ENCODE measurements at regions not wholly inside any gene's neighbourhood (a gene's known extent, or its start where the extent isn't known, plus 50 kb on each side); places are given as distances from the start of the nearest gene placed in this dataset.
"Not testable (repeated sequence)": the region's sequence is repeated elsewhere in the genome, so short reads cannot be mapped to it uniquely, and the experiment has no call there.

- no peak for DNase-seq (ENCODE audit: low read depth, low spot score)
Measured at GRCh38 chr6:134821928-134822864, 127.7 kb downstream of the ALDH8A1 start.

- no peak for DNase-seq (ENCODE audit: low read depth, low spot score)
Measured at GRCh38 chr6:134821397-134821796, 128.5 kb downstream of the ALDH8A1 start.

GRCh38 chr6:134819863-134820800 is 129.8 kb downstream of the ALDH8A1 start:
- DNase-seq (ENCODE audit: low read depth, low spot score), result no peak

- no peak for DNase-seq (ENCODE audit: low read depth, low spot score)
Measured at GRCh38 chr6:134819236-134819635, 130.7 kb downstream of the ALDH8A1 start.

- no peak for DNase-seq (ENCODE audit: low read depth, low spot score)
Measured at GRCh38 chr6:134817448-134817847, 132.5 kb downstream of the ALDH8A1 start.

GRCh38 chr6:134816780-134817179 is 133.1 kb downstream of the ALDH8A1 start:
- peak; percentile 20 for DNase-seq (ENCODE audit: low read depth, low spot score)

GRCh38 chr6:134816300-134816699 is 133.6 kb downstream of the ALDH8A1 start:
- DNase-seq (ENCODE audit: low read depth, low spot score), result no peak

GRCh38 chr6:134814076-134814695 is 135.7 kb downstream of the ALDH8A1 start:
- DNase-seq (ENCODE audit: low read depth, low spot score), result no peak

GRCh38 chr6:134813146-134813545 is 136.8 kb downstream of the ALDH8A1 start:
- no peak for DNase-seq (ENCODE audit: low read depth, low spot score)

GRCh38 chr6:134810402-134810801 is 139.5 kb downstream of the ALDH8A1 start:
- DNase-seq (ENCODE audit: low read depth, low spot score), result no peak

- no peak for DNase-seq (ENCODE audit: low read depth, low spot score)
Measured at GRCh38 chr6:134809130-134809529, 140.8 kb downstream of the ALDH8A1 start.

GRCh38 chr6:134806180-134806798 is 143.6 kb downstream of the ALDH8A1 start:
- DNase-seq (ENCODE audit: low read depth, low spot score), result no peak

GRCh38 chr6:134805168-134805567 is 144.7 kb downstream of the ALDH8A1 start:
- no peak for DNase-seq (ENCODE audit: low read depth, low spot score)

GRCh38 chr6:134804311-134804710 is 145.6 kb downstream of the ALDH8A1 start:
- DNase-seq (ENCODE audit: low read depth, low spot score), result not testable (repeated sequence)

- DNase-seq (ENCODE audit: low read depth, low spot score), result no peak
Measured at GRCh38 chr6:134802426-134803058, 147.4 kb downstream of the ALDH8A1 start.

GRCh38 chr6:134797400-134798113 is 152.3 kb downstream of the ALDH8A1 start:
- DNase-seq (ENCODE audit: low read depth, low spot score), result no peak

- DNase-seq (ENCODE audit: low read depth, low spot score), result no peak
Measured at GRCh38 chr6:134795691-134796090, 154.2 kb downstream of the ALDH8A1 start.

GRCh38 chr6:134795001-134795400 is 154.9 kb downstream of the ALDH8A1 start:
- no peak for DNase-seq (ENCODE audit: low read depth, low spot score)

GRCh38 chr6:134791243-134791843 is 158.6 kb downstream of the ALDH8A1 start:
- not testable (repeated sequence) for DNase-seq (ENCODE audit: low read depth, low spot score)

Data from brain pericyte (primary cell).